Transverse colon (tissue), 4 donors: ENCODE measurements at regions not wholly inside any gene's neighbourhood (a gene's known extent, or its start where the extent isn't known, plus 50 kb on each side); places are given as distances from the start of the nearest gene placed in this dataset.
"Not testable (repeated sequence)": the region's sequence is repeated elsewhere in the genome, so short reads cannot be mapped to it uniquely, and the experiment has no call there.

Source experiments
- CTCF ChIP-seq, 5 experiments: fragments of 200-600 bp in 3 of 5; fragments of 450-650 bp in 2 of 5; sonication (generic) in 3 of 5; IDR thresholded peaks; 1 replicate in 2 of 5; 2 replicates in 3 of 5; pipeline ENCODE4 v1.5.1; 2016 to 2017; ENCODE audit warnings: antibody characterized with exemption in 5 of 5, inconsistent platforms in 3 of 5, mild to moderate bottlenecking in 2 of 5, moderate library complexity in 1 of 5
- POLR2AphosphoS5 ChIP-seq, 3 donors: sonication (generic); formaldehyde crosslinking; IDR thresholded peaks; one replicate each; pipeline ENCODE4 v1.6.1; 2016; ENCODE audit warnings: antibody characterized with exemption in 3 of 3

GRCh38 chr17:30713805-30714204 is 110.7 kb downstream of the CRLF3 start:
- not testable (repeated sequence) for TF ChIP-seq CTCF, POLR2AphosphoS5 (IDR thresholded peaks at IDR 0.05)
